GM18499 (cell line): ENCODE measurements at regions not wholly inside any gene's neighbourhood (a gene's known extent, or its start where the extent isn't known, plus 50 kb on each side); places are given as distances from the start of the nearest gene placed in this dataset.
"Not testable (repeated sequence)": the region's sequence is repeated elsewhere in the genome, so short reads cannot be mapped to it uniquely, and the experiment has no call there.

ENCODE experiments used
- ATAC-seq: cut with Tn5 transposase; IDR thresholded peaks from one replicate; pipeline ENCODE4 v1.9.1; 2021; ENCODE audit warnings: moderate number of reproducible peaks; ENCODE audit not compliant: insufficient read depth, unreplicated experiment

- ATAC-seq = no peak
Measured at GRCh38 chr1:181190364-181191035, 102.0 kb downstream of the IER5 start.

GRCh38 chr1:181191494-181192040, 103.1 kb downstream of the IER5 start:
- no peak for ATAC-seq

GRCh38 chr1:181192316-181192715, 103.8 kb downstream of the IER5 start:
- ATAC-seq = no peak

GRCh38 chr1:181202986-181203555, 114.6 kb downstream of the IER5 start:
- ATAC-seq = no peak

GRCh38 chr1:181204530-181204929, 116.0 kb downstream of the IER5 start:
- ATAC-seq = no peak

- ATAC-seq = no peak
Measured at GRCh38 chr1:181205901-181206300, 117.4 kb downstream of the IER5 start.

- ATAC-seq = no peak
Measured at GRCh38 chr1:181206513-181206912, 118.0 kb downstream of the IER5 start.

GRCh38 chr1:181206979-181207790, 118.7 kb downstream of the IER5 start:
- no peak for ATAC-seq

GRCh38 chr1:181208083-181208482, 119.6 kb downstream of the IER5 start:
- no peak for ATAC-seq

GRCh38 chr1:181208967-181209366, 120.5 kb downstream of the IER5 start:
- no peak for ATAC-seq

- no peak for ATAC-seq
Measured at GRCh38 chr1:181213056-181213455, 124.6 kb downstream of the IER5 start.

GRCh38 chr1:181216591-181216994, 128.1 kb downstream of the IER5 start:
- no peak for ATAC-seq

GRCh38 chr1:181219938-181220337, 131.4 kb downstream of the IER5 start:
- ATAC-seq = no peak

GRCh38 chr1:181221078-181221477, 132.6 kb downstream of the IER5 start:
- ATAC-seq = no peak

- no peak for ATAC-seq
Measured at GRCh38 chr1:181222972-181223505, 134.5 kb downstream of the IER5 start.

- not testable (repeated sequence) for ATAC-seq
Measured at GRCh38 chr1:181226728-181227127, 138.2 kb downstream of the IER5 start.

- ATAC-seq = no peak
Measured at GRCh38 chr1:181239086-181239485, 150.6 kb downstream of the IER5 start.

- not testable (repeated sequence) for ATAC-seq
Measured at GRCh38 chr1:181246320-181246719, 157.8 kb downstream of the IER5 start.

GRCh38 chr1:181248361-181248760, 159.9 kb downstream of the IER5 start:
- not testable (repeated sequence) for ATAC-seq

- no peak for ATAC-seq
Measured at GRCh38 chr1:181249186-181249585, 160.7 kb downstream of the IER5 start.

- ATAC-seq = no peak
Measured at GRCh38 chr1:181250038-181250437, 161.5 kb downstream of the IER5 start.
